Right cardiac atrium (tissue), 5 donors: ENCODE measurements at regions not wholly inside any gene's neighbourhood (a gene's known extent, or its start where the extent isn't known, plus 50 kb on each side); places are given as distances from the start of the nearest gene placed in this dataset.
A peak's percentile ranks its signal among the peaks of the same experiment; 100 is the strongest.

Source experiments
- ATAC-seq, 2 donors: fragments of 200-7000 bp; cut with Tn5 transposase; one replicate each; pipeline versions ENCODE4 v1.8.0 to v1.9.1; 2020; ENCODE audit warnings: moderate library complexity in 2 of 2, mild to moderate bottlenecking in 1 of 2
- DNase-seq, 3 donors: peaks; one replicate each; pipeline ENCODE4 v3.0.0-alpha.2; 2020
- H3K27ac ChIP-seq: one replicate; pipeline ENCODE4 v1.5.1; 2013; ENCODE audit warnings: mild to moderate bottlenecking, low read length, control low read depth, moderate library complexity
- H3K27me3 ChIP-seq: one replicate; pipeline ENCODE4 v1.6.1; 2013; ENCODE audit not compliant: control insufficient read depth, insufficient read depth
- H3K4me1 ChIP-seq: one replicate; pipeline ENCODE4 v1.6.1; 2013; ENCODE audit warnings: low read length; ENCODE audit not compliant: control insufficient read depth, insufficient read depth
- H3K4me3 ChIP-seq: one replicate; pipeline ENCODE4 v1.5.1; 2013; ENCODE audit warnings: low read length, control low read depth
- H3K9me3 ChIP-seq: one replicate; pipeline ENCODE4 v1.6.1; 2013; ENCODE audit warnings: low read length; ENCODE audit not compliant: control insufficient read depth
- WGBS: extraction: QIAGEN DNeasy Blood & Tissue Kit; methylation state at CpG from one replicate; pipeline ENCODE4 v1.1.7; 2013; 5-methylcytosine and 5-hydroxymethylcytosine counted together
- intact Hi-C, 4 donors: fragments of 100-400 bp; cut with DNase I; formaldehyde crosslinking; loops; one replicate each; pipeline versions ENCODE4 v1.11.0 to v1.14.0; 2022 to 2023
- donor health status: healthy with polysubstance abuse.
- donor health status: DM: no; HTN: yes; CAD: no.
- donor health status: DM: no; HTN: no; CAD: no.
- donor health status: DM: no; HTN: yes; CAD: no; lungs with severe emphysema.
- donor health status: DM: yes; HTN: yes; CAD: no.

- H3K27ac ChIP-seq = no peak overlapping the region
- no peaks in the 10 kb centered on the region for H3K9me3 ChIP-seq
- intact Hi-C loops = no loop called here
Observed at GRCh38 chr10:21299330-21299729, 226.2 kb downstream of the SKIDA1 start.

GRCh38 chr10:21298701-21299100, 226.8 kb downstream of the SKIDA1 start:
- DNase-seq (no peak), ATAC-seq (no peak)
- Histone ChIP-seq H3K27ac (no peak overlapping the region), H3K4me3 (no peak overlapping the region), H3K9me3 (no peaks in the 10 kb centered on the region), H3K27me3 (no peaks in the 10 kb centered on the region), H3K4me1 (no peaks in the 10 kb centered on the region)
- intact Hi-C loops = no loop called here
- 95% methylated on average over 2 of the region's 2 CpGs for WGBS

More at GRCh38 chr10:21299330-21299729, 226.2 kb downstream of the SKIDA1 start:
- DNase-seq = no peak
- Histone ChIP-seq H3K4me1 (no peaks in the 10 kb centered on the region), H3K27me3 (no peaks in the 10 kb centered on the region), H3K4me3 (no peak overlapping the region)
- no peak for ATAC-seq
- WGBS = 90% methylated on average over 7 of the region's 7 CpGs

- H3K27ac ChIP-seq = no peak overlapping the region
- WGBS = 76% methylated on average over 6 of the region's 6 CpGs
- no peaks in the 10 kb centered on the region for H3K27me3 ChIP-seq
- intact Hi-C loops = no loop called here
- H3K9me3 ChIP-seq = no peaks in the 10 kb centered on the region
- H3K4me1 ChIP-seq = no peaks in the 10 kb centered on the region
- DNase-seq = no peak
- no peak overlapping the region for H3K4me3 ChIP-seq
- no peak for ATAC-seq
Observed at GRCh38 chr10:21297603-21298383, 227.7 kb downstream of the SKIDA1 start.

- intact Hi-C loops = no loop called here
- DNase-seq (no peak), ATAC-seq (no peak)
- H3K27me3 ChIP-seq = no peaks in the 10 kb centered on the region
- WGBS = 98% methylated on average over 13 of the region's 13 CpGs
- no peaks in the 10 kb centered on the region for H3K9me3 ChIP-seq
- no peak overlapping the region for H3K27ac ChIP-seq
- no peaks in the 10 kb centered on the region for H3K4me1 ChIP-seq
- H3K4me3 ChIP-seq = no peak overlapping the region
Observed at GRCh38 chr10:21296575-21297355, 228.7 kb downstream of the SKIDA1 start.

- intact Hi-C loops = no loop called here
- Histone ChIP-seq H3K4me1 (no peaks in the 10 kb centered on the region), H3K9me3 (no peaks in the 10 kb centered on the region), H3K27ac (no peak overlapping the region), H3K4me3 (peak overlapping the region; percentile 55), H3K27me3 (no peaks in the 10 kb centered on the region)
- 57% methylated on average over 9 of the region's 9 CpGs for WGBS
- ATAC-seq = no peak
- no peak for DNase-seq
Observed at GRCh38 chr10:21293518-21294356, 231.7 kb downstream of the SKIDA1 start.

- ATAC-seq (peak; percentile 93 to 96), DNase-seq (peak; percentile 77 to 86 (median 81))
- intact Hi-C loops = no loop called here
- Histone ChIP-seq H3K27me3 (no peaks in the 10 kb centered on the region), H3K4me1 (no peaks in the 10 kb centered on the region), H3K4me3 (peak overlapping the region; percentile 55), H3K9me3 (no peaks in the 10 kb centered on the region), H3K27ac (no peak overlapping the region)
- 3% methylated on average over 14 of the region's 14 CpGs for WGBS
Observed at GRCh38 chr10:21292763-21293517, 232.5 kb downstream of the SKIDA1 start.

GRCh38 chr10:21290499-21291160, 234.9 kb downstream of the SKIDA1 start:
- intact Hi-C loops = no loop called here
- ATAC-seq = no peak

GRCh38 chr10:21289961-21290360, 235.5 kb downstream of the SKIDA1 start:
- intact Hi-C loops = loop anchor here in 1 of 4 donors (10.0 kb wide), 1 partner anchor 665 kb away; no protein-coding TSS in a partner anchor
- no peak overlapping the region for H3K4me3 ChIP-seq
- no peaks in the 10 kb centered on the region for H3K9me3 ChIP-seq
- ATAC-seq (no peak), DNase-seq (no peak)
- no peak overlapping the region for H3K27ac ChIP-seq
- no peaks in the 10 kb centered on the region for H3K4me1 ChIP-seq
- H3K27me3 ChIP-seq = no peaks in the 10 kb centered on the region
- WGBS = 98% methylated on average over 1 of the region's 1 CpG

More at GRCh38 chr10:21290499-21291160, 234.9 kb downstream of the SKIDA1 start:
- H3K27ac ChIP-seq = no peak overlapping the region
- no peak for DNase-seq
- no peaks in the 10 kb centered on the region for H3K9me3 ChIP-seq
- no peaks in the 10 kb centered on the region for H3K27me3 ChIP-seq
- no peaks in the 10 kb centered on the region for H3K4me1 ChIP-seq
- no peak overlapping the region for H3K4me3 ChIP-seq
- 76% methylated on average over 2 of the region's 2 CpGs for WGBS

- Histone ChIP-seq H3K27ac (no peak overlapping the region), H3K27me3 (no peaks in the 10 kb centered on the region), H3K4me3 (no peak overlapping the region), H3K4me1 (no peaks in the 10 kb centered on the region), H3K9me3 (no peaks in the 10 kb centered on the region)
- 79% methylated on average over 3 of the region's 3 CpGs for WGBS
- DNase-seq = no peak
- no peak for ATAC-seq
- intact Hi-C loops = loop anchor here in 1 of 4 donors (10.0 kb wide), 1 partner anchor 666 kb away; no protein-coding TSS in a partner anchor
Observed at GRCh38 chr10:21289271-21289670, 236.2 kb downstream of the SKIDA1 start.
